B cell (primary cell): ENCODE measurements at regions not wholly inside any gene's neighbourhood (a gene's known extent, or its start where the extent isn't known, plus 50 kb on each side); places are given as distances from the start of the nearest gene placed in this dataset.

Experiments used
- ATAC-seq: fragments of 200-7000 bp; cut with Tn5 transposase; one replicate; pipeline ENCODE4 v1.10.0; 2021; ENCODE audit warnings: low read depth, mild to moderate bottlenecking, moderate number of reproducible peaks, moderate library complexity
- CTCF ChIA-PET: fragments of 350-600 bp; sonication (Branson Sonifier 250); formaldehyde crosslinking; loops from one replicate; lab custom pipeline; 2021; ENCODE audit warnings: antibody characterized with exemption, inconsistent platforms; lab: Charles Lee
- POLR2A ChIA-PET: fragments of 350-600 bp; sonication (Branson Sonifier 250); formaldehyde crosslinking; loops from one replicate; lab custom pipeline; 2021; ENCODE audit warnings: antibody characterized with exemption; lab: Charles Lee
- DNase-seq: peaks from one replicate; pipeline ENCODE4 v3.0.0; 2013
- H2AFZ ChIP-seq: 2 replicates; pipeline ENCODE4 v1.6.1; 2012; ENCODE audit warnings: mild to moderate bottlenecking, low read depth, low read length; ENCODE audit not compliant: insufficient read depth, poor library complexity, severe bottlenecking
- H3K27ac ChIP-seq, 2 donors: 1 replicate in 1 of 2; 2 replicates in 1 of 2; pipeline ENCODE4 v1.5.1; 2012 to 2013; ENCODE audit warnings: low read length in 2 of 2, mild to moderate bottlenecking in 2 of 2, moderate library complexity in 1 of 2
- H3K27me3 ChIP-seq, 4 experiments: fragments of 200-600 bp in 1 of 4; sonication (generic) in 1 of 4; replicated peaks in 1 of 4; 1 replicate in 2 of 4; 2 replicates in 2 of 4; pipeline versions ENCODE4 v1.6.1 to v1.7.0; 2013 to 2016; ENCODE audit warnings: low read length in 3 of 4, mild to moderate bottlenecking in 2 of 4, mixed read lengths in 1 of 4, moderate library complexity in 1 of 4; ENCODE audit not compliant: insufficient read depth in 4 of 4, control insufficient read depth in 3 of 4; ENCODE audit errors: control extremely low read depth in 1 of 4
- H3K36me3 ChIP-seq, 2 experiments: replicated peaks in 1 of 2; 1 replicate in 1 of 2; 2 replicates in 1 of 2; pipeline versions ENCODE4 v1.6.1 to v1.7.1; 2013; ENCODE audit warnings: low read length in 1 of 2; ENCODE audit not compliant: insufficient read depth in 2 of 2, control insufficient read depth in 1 of 2; ENCODE audit errors: control extremely low read depth in 1 of 2, extremely low read depth in 1 of 2
- H3K4me1 ChIP-seq, 2 donors: fragments of 200-600 bp in 1 of 2; sonication (generic) in 1 of 2; 1 replicate in 1 of 2; 2 replicates in 1 of 2; pipeline versions ENCODE4 v1.5.1 to v1.6.1; 2013 to 2017; ENCODE audit warnings: low read length in 2 of 2; ENCODE audit not compliant: control insufficient read depth in 2 of 2, insufficient read depth in 2 of 2
- H3K4me2 ChIP-seq: replicated peaks from 2 replicates; pipeline ENCODE3; 2012; ENCODE audit warnings: mild to moderate bottlenecking, low read depth, low read length; ENCODE audit not compliant: poor library complexity, severe bottlenecking
- H3K4me3 ChIP-seq, 5 experiments: fragments of 200-600 bp in 1 of 5; sonication (generic) in 1 of 5; 1 replicate in 3 of 5; 2 replicates in 2 of 5; pipeline versions ENCODE4 v1.5.1 to v1.7.0; 2011 to 2016; ENCODE audit warnings: low read length in 4 of 5, mild to moderate bottlenecking in 4 of 5, low read depth in 2 of 5, control low read depth in 1 of 5, moderate library complexity in 1 of 5; ENCODE audit not compliant: insufficient read depth in 1 of 5; ENCODE audit errors: control extremely low read depth in 1 of 5, extremely low read depth in 1 of 5
- H3K79me2 ChIP-seq: fragments of 200-600 bp; sonication (generic); one replicate; pipeline ENCODE4 v1.6.0; 2016; ENCODE audit warnings: low read length; ENCODE audit not compliant: control insufficient read depth, insufficient read depth
- H3K9ac ChIP-seq: fragments of 200-600 bp; sonication (generic); 2 replicates; pipeline ENCODE4 v1.6.1; 2017; ENCODE audit warnings: mild to moderate bottlenecking, low read length, moderate library complexity
- H3K9me3 ChIP-seq, 3 donors: one replicate each; pipeline versions ENCODE4 v1.6.1 to v1.7.1; 2013; ENCODE audit warnings: low read length in 2 of 3; ENCODE audit not compliant: control insufficient read depth in 2 of 3, insufficient read depth in 1 of 3; ENCODE audit errors: control extremely low read depth in 1 of 3
- H4K20me1 ChIP-seq: 2 replicates; pipeline ENCODE4 v1.6.0; 2012; ENCODE audit warnings: mild to moderate bottlenecking, low read length; ENCODE audit not compliant: insufficient read depth, control insufficient read depth, poor library complexity, severe bottlenecking
- H3K27ac Mint-ChIP-seq: one replicate; pipeline ENCODE4 v1.8.0; 2021; ENCODE audit warnings: mixed read lengths
- H3K27me3 Mint-ChIP-seq: one replicate; pipeline ENCODE4 v1.8.0; 2021; ENCODE audit warnings: mixed read lengths
- H3K4me1 Mint-ChIP-seq: one replicate; pipeline ENCODE4 v1.8.0; 2021; ENCODE audit warnings: mixed read lengths
- H3K4me3 Mint-ChIP-seq: one replicate; pipeline ENCODE4 v1.8.0; 2021; ENCODE audit warnings: mixed read lengths
- H3K9me3 Mint-ChIP-seq: one replicate; pipeline ENCODE4 v1.8.0; 2022; ENCODE audit warnings: mixed read lengths; ENCODE audit not compliant: insufficient read depth
- EZH2 ChIP-seq: IDR thresholded peaks from 2 replicates; pipeline ENCODE4 v1.6.1; 2012; ENCODE audit warnings: borderline replicate concordance, low read depth, mild to moderate bottlenecking, moderate library complexity, low read length; ENCODE audit not compliant: insufficient read depth, poor library complexity, severe bottlenecking
- WGBS: methylation state at CpG from one replicate; pipeline ENCODE4 v1.1.5; 2013; ENCODE audit warnings: missing lambda C conversion rate; ENCODE audit not compliant: insufficient coverage; 5-methylcytosine and 5-hydroxymethylcytosine counted together
- intact Hi-C: fragments of 100-400 bp; cut with micrococcal nuclease; formaldehyde crosslinking; loops from one replicate; pipeline ENCODE4 v1.10.0; 2022
- TF ChIP-seq, protein P1 (sequence below): fragments of 200-600 bp; IDR thresholded peaks from one replicate; pipeline ENCODE4 v1.8.0; 2022; ENCODE audit warnings: antibody characterized with exemption, mild to moderate bottlenecking

DNA sequence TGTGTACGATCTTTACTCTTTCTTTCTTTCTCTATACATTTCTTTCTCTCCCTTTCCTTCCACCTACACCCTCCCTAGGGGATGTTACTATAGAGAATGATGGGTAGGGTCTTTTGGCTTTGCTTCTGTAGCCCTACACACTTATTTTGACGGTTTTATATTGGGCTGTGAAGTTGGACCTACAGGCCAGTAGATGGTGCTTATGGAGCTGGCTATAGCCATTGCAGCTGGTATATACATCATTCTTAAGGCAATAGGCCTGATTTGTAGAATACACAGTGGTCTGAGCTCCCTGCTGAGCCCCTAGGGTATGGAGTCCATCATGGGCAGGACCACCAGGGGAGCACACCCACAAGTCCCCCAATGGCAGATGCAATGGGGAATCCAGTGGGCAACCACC is 1869.7 kb downstream of the STIM2 start:
- H3K4me3 Mint-ChIP-seq: no peak overlapping the region
- TF ChIP-seq, protein P1, sequence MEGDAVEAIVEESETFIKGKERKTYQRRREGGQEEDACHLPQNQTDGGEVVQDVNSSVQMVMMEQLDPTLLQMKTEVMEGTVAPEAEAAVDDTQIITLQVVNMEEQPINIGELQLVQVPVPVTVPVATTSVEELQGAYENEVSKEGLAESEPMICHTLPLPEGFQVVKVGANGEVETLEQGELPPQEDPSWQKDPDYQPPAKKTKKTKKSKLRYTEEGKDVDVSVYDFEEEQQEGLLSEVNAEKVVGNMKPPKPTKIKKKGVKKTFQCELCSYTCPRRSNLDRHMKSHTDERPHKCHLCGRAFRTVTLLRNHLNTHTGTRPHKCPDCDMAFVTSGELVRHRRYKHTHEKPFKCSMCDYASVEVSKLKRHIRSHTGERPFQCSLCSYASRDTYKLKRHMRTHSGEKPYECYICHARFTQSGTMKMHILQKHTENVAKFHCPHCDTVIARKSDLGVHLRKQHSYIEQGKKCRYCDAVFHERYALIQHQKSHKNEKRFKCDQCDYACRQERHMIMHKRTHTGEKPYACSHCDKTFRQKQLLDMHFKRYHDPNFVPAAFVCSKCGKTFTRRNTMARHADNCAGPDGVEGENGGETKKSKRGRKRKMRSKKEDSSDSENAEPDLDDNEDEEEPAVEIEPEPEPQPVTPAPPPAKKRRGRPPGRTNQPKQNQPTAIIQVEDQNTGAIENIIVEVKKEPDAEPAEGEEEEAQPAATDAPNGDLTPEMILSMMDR: no peak
- no peak for TF ChIP-seq EZH2
- ChIA-PET CTCF (no interaction called here), POLR2A (no interaction called here)
- Histone ChIP-seq H3K27ac (no peak overlapping the region), H4K20me1 (no peaks in the 10 kb centered on the region), H3K79me2 (no peaks in the 10 kb centered on the region), H3K9me3 (peaks cover 0 to 2% (median 0%) of the 10 kb centered on the region in 3 donors), H3K27me3 (no peaks in the 10 kb centered on the region), H3K4me2 (no peak overlapping the region), H2AFZ (no peak overlapping the region), H3K36me3 (no peaks in the 10 kb centered on the region), H3K4me1 (no peaks in the 10 kb centered on the region), H3K9ac (no peak overlapping the region), H3K4me3 (no peak overlapping the region)
- intact Hi-C loops: no loop called here
- no peak overlapping the region for H3K27ac Mint-ChIP-seq
- peaks cover 11% of the 10 kb centered on the region for H3K9me3 Mint-ChIP-seq
- DNase-seq: no peak
- no peaks in the 10 kb centered on the region for H3K27me3 Mint-ChIP-seq
- H3K4me1 Mint-ChIP-seq: no peaks in the 10 kb centered on the region
- WGBS: 80% methylated on average over 1 of the region's 2 CpGs
- no peak for ATAC-seq

DNA sequence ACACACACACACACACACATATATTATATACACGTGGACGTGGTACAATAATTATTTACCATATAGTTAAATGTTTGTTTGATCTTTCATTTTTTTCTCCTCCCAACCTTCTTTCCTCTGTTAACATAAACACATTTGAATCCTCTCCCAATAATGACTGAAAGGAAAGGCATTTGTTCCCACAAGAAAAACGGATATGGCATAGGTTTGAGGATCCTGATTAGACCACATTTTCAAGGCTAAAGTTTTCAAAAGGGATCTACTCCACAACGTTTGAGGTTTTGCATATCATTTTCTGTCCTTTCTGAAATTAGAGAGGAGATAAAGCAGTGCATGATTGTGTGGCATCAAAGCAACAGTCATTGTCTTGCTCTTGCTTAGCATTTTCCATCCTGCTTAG is 1883.4 kb downstream of the STIM2 start:
- intact Hi-C loops: no loop called here
- POLR2A ChIA-PET: no interaction called here
- Histone ChIP-seq H3K27ac (no peak overlapping the region), H3K27me3 (no peaks in the 10 kb centered on the region), H3K4me3 (no peak overlapping the region), H3K79me2 (no peaks in the 10 kb centered on the region), H3K9ac (no peak overlapping the region), H3K4me2 (no peak overlapping the region), H3K36me3 (no peaks in the 10 kb centered on the region), H3K9me3 (peaks cover 0 to 2% (median 0%) of the 10 kb centered on the region in 3 donors), H3K4me1 (no peaks in the 10 kb centered on the region), H2AFZ (no peak overlapping the region), H4K20me1 (no peaks in the 10 kb centered on the region)
- H3K4me3 Mint-ChIP-seq: no peak overlapping the region
- H3K27me3 Mint-ChIP-seq: no peaks in the 10 kb centered on the region
- H3K4me1 Mint-ChIP-seq: no peaks in the 10 kb centered on the region
- DNase-seq (no peak), ATAC-seq (no peak)
- no peaks in the 10 kb centered on the region for H3K9me3 Mint-ChIP-seq
- TF ChIP-seq EZH2: no peak
- TF ChIP-seq, protein P1: no peak
- CTCF ChIA-PET: no interaction called here
- no peak overlapping the region for H3K27ac Mint-ChIP-seq
- WGBS: no CpG with 5 or more reads among the region's 4 CpGs
